ENCODE measurements at regions not wholly inside any gene's neighbourhood (a gene's known extent, or its start where the extent isn't known, plus 50 kb on each side); places are given as distances from the start of the nearest gene placed in this dataset.
A peak's percentile ranks its signal among the peaks of the same experiment; 100 is the strongest.

DNA sequence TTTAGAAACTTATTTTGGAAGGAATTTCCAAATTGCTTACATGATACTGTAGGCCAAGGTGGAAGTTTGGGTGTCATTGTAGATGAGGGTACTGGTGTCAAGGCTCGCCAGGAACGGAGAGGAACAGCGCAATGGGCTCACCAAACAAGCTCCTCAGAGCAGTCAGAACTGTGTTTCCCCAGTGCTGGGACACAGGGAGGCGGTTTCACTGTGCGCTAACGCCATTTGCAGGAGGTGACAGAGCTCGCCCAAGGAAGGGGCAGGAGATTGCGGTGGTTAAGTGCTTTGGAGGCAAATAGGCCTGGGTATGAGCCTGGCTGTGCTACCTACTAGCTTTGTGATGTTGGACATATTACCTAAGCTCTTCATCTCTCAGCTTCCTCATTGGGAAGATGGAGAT, 57.3 kb downstream of the HHEX start:
- no peak for DNase-seq (ENCODE audit: extremely low read depth in 1 of 2, low read depth in 1 of 2)

GRCh38 chr10:92747600-92747999, 57.8 kb downstream of the HHEX start:
- DNase-seq (ENCODE audit: extremely low read depth in 1 of 2, low read depth in 1 of 2): peak; percentile 2 to 15

- DNase-seq (ENCODE audit: extremely low read depth in 1 of 2, low read depth in 1 of 2): no peak
These were observed 61.2 kb downstream of the HHEX start for GRCh38 chr10:92750791-92751533.

DNA sequence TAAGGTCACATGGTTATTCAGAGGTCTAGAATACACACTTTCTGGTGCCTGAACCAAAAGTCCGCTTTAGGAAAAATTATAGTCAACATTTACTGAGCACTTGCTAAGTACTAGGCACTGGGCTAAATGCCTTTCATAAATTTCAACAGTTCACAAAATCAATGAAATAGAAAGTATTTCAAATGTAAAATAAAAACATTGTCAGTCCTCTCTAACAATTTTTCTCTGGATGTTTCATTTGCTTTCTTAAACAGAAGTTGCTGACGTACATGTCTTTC, 61.7 kb downstream of the HHEX start:
- no peak for DNase-seq (ENCODE audit: extremely low read depth in 1 of 2, low read depth in 1 of 2)

- no peak for DNase-seq (ENCODE audit: extremely low read depth in 1 of 2, low read depth in 1 of 2)
These were observed 62.1 kb downstream of the HHEX start for GRCh38 chr10:92751827-92752226.

DNA sequence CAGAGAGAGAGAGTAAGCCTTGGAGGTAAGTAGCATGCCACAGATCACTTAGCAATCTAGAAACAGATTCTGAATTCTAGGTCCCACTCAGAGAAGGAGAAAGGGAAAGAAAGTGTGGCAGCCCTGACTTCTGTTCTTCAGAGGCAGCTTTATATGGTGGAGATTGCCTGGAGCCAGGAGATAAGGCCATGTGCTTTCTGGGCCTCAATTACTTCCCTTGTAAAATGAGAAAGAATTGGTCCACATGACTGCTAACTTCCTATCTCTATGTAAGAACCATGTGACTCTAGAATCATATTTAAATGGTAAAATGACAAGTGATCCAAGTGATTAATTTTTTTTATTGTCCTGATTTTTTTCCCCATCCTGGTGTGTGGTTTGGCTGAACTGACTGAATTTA, 64.1 kb downstream of the HHEX start:
- DNase-seq (ENCODE audit: extremely low read depth in 1 of 2, low read depth in 1 of 2): no peak

DNA sequence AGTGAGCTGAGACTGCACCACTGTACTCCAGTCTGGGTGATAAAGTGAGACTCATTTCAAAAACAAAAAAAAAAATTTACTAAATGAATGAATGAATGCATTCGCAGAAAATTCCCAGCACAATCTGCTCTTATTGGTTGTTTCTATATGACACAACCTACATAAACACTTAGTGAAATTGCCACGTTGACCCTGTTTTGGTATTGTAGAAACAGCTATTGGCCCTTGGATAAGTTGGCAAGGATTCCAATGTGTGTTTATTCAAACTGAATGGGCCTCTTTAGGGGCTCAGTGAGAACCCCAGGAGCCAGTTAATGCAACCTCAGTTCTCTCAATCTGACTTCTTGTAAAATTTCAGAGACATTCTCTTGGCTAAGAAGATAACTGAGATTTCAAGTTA, 66.0 kb downstream of the HHEX start:
- no peak for DNase-seq (ENCODE audit: extremely low read depth in 1 of 2, low read depth in 1 of 2)

DNA sequence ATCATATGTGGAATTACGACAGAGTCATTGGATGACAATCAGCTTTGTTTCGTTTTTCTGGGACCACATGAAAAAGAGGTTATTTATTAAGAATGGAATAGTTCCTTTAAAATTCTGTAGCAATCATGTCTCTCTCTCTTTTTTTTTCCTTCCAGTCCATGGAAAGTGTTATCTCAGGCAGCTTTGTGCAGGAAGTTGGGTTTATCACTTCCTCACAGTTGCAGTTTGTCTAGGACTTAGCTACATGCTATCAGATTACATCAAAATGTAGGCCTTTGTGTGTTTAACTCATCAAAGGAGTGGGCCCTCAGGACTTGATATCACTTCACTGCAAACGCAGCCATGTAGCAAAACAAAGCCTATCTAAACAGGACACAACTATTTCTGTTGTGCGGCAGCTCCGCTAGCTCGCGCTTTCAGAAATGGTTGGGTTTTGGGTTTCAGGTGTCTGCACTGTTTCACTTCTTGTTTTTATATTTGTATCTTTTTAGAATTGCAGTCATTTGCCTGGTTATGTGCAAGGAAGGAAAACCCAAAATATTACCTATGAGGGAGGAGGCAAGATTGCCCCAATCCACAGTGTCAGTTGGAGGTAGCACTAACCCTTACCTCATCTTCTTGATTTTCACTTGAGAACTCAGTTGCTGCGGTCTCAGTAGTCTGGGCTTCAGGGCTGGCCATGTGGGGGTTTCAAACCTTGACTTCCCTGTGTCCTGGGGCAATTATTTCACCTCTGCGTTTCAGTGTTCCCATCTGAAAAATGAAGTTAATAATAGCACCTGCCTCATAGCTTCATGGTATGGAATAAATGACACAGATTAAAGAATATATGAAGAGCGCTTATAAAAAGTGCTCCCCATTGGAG, 66.7 kb downstream of the HHEX start:
- DNase-seq (ENCODE audit: extremely low read depth in 1 of 2, low read depth in 1 of 2): no peak

GRCh38 chr10:92757066-92757710, 67.4 kb downstream of the HHEX start:
- peak in 1 of 2 donors; percentile 1 for DNase-seq (ENCODE audit: extremely low read depth in 1 of 2, low read depth in 1 of 2)

GRCh38 chr10:92757711-92758104, 68.0 kb downstream of the HHEX start:
- DNase-seq (ENCODE audit: extremely low read depth in 1 of 2, low read depth in 1 of 2): no peak

GRCh38 chr10:92758594-92758993, 68.8 kb downstream of the HHEX start:
- DNase-seq (ENCODE audit: extremely low read depth in 1 of 2, low read depth in 1 of 2): no peak

GRCh38 chr10:92760609-92761008, 70.9 kb downstream of the HHEX start:
- DNase-seq (ENCODE audit: extremely low read depth in 1 of 2, low read depth in 1 of 2): no peak

- DNase-seq (ENCODE audit: extremely low read depth in 1 of 2, low read depth in 1 of 2): no peak
These were observed 71.8 kb downstream of the HHEX start for GRCh38 chr10:92761571-92761970.

DNA sequence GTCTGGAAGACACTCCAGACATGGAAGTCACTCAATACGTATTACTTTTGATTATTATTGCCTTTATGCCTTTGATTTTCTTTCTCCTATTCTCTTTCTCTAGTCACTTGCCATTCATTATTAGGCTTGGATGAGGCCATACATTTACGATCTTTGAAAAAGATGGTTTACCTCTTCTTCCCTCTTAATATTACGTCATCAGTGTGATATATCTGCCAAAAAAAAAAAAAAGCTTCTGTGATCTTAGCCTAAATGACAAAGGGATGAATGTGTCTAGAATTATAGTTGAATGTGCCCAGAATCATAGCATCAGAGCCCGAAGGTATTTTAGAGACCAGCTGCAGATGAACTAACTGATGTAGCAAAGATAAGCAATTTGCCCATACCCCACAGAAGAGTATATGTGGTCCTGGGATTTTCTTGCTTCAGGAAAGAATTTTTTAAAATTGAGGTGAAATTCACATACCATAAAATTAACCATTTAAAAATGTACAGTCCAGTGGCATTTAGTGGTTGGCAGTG, 73.9 kb downstream of the HHEX start:
- DNase-seq (ENCODE audit: extremely low read depth in 1 of 2, low read depth in 1 of 2): no peak

- DNase-seq (ENCODE audit: extremely low read depth in 1 of 2, low read depth in 1 of 2): no peak
These were observed 76.7 kb downstream of the HHEX start for GRCh38 chr10:92766451-92766850.

- DNase-seq (ENCODE audit: extremely low read depth in 1 of 2, low read depth in 1 of 2): no peak
These were observed 78.3 kb downstream of the HHEX start for GRCh38 chr10:92768104-92768503.

DNA sequence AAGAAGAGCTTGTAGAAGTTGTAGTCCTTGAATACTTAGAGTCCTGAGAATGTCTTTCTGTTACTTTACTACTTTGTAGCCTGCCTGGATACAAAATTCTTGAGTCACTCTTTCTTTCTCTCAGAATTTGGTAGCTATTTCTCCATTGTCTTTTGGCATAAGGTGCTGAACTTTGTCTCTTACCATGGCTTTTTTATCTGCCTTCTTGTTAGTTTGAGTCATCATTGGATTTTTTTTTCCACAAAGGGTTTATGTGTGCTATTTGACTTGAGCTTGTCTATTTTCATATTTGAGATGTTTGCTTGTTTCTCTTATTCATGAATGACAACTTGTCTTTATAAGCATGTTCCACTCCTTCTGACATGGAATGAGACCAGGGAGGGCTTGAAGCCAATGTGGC, 74.5 kb upstream of the EXOC6 start:
- no peak for DNase-seq (ENCODE audit: extremely low read depth in 1 of 2, low read depth in 1 of 2)

- DNase-seq (ENCODE audit: extremely low read depth in 1 of 2, low read depth in 1 of 2): no peak
These were observed 70.2 kb upstream of the EXOC6 start for GRCh38 chr10:92778091-92778490.

DNA sequence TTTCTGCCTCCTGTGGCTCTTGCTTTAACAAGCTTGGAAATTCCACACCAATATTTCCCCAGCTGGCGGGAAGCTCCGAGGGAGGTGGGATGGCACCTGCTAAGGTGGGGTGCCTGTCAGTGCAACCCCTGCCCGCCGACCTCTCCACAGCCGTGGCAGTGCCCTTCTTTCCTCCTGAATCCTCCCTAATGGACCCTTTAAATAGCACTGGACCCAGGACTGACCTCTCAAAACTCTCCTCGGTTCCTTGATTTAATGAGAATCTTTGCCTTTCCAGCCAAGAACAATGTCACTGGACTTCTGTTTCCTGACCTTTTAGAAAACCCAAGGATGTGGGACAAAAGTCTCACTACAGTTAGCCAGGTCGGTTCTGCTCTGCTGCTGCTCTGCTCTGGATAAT, 63.2 kb upstream of the EXOC6 start:
- DNase-seq (ENCODE audit: extremely low read depth in 1 of 2, low read depth in 1 of 2): no peak

GRCh38 chr10:92787557-92788152, 60.7 kb upstream of the EXOC6 start:
- DNase-seq (ENCODE audit: extremely low read depth in 1 of 2, low read depth in 1 of 2): no peak

- DNase-seq (ENCODE audit: extremely low read depth in 1 of 2, low read depth in 1 of 2): no peak
These were observed 59.3 kb upstream of the EXOC6 start for GRCh38 chr10:92789067-92789466.
